SU-DHL-6 (cell line): ENCODE measurements at regions not wholly inside any gene's neighbourhood (a gene's known extent, or its start where the extent isn't known, plus 50 kb on each side); places are given as distances from the start of the nearest gene placed in this dataset.

Experiments used
- EZH2phosphoT487 ChIP-seq: fragments of 200-600 bp; sonication (generic), shearing (Covaris generic); conservative IDR thresholded peaks from 2 replicates; pipeline ENCODE4 v1.6.1; 2018; ENCODE audit warnings: mild to moderate bottlenecking, antibody characterized with exemption, low read length, moderate library complexity, mixed read lengths
- TF ChIP-seq, protein P1 (sequence below): fragments of 200-600 bp; sonication (generic); IDR thresholded peaks from one replicate; pipeline ENCODE4 v1.5.1; 2017; ENCODE audit warnings: antibody characterized with exemption, mild to moderate bottlenecking, low read length, moderate library complexity; ENCODE audit not compliant: insufficient read depth, poor library complexity, severe bottlenecking

DNA sequence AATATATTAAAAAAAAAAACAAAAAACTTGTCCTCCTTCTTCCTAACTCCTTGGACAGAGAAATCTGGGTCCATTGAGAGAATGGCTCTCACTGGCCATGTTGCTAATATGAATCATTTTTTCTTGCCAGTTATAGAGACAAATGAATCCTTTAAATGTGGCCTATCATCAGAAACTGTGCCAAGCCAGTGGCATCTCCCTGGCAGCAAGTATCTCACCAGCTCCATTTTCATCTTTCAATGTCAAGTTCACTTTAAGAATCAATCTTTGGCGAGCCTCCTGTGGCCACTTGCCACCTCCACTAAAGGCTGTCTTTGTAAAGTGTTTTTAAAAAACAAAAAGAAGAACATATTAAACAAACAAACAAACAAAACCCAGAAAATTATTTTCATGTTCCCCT lies 202.5 kb downstream of the TUSC7 start:
- TF ChIP-seq, protein P1, sequence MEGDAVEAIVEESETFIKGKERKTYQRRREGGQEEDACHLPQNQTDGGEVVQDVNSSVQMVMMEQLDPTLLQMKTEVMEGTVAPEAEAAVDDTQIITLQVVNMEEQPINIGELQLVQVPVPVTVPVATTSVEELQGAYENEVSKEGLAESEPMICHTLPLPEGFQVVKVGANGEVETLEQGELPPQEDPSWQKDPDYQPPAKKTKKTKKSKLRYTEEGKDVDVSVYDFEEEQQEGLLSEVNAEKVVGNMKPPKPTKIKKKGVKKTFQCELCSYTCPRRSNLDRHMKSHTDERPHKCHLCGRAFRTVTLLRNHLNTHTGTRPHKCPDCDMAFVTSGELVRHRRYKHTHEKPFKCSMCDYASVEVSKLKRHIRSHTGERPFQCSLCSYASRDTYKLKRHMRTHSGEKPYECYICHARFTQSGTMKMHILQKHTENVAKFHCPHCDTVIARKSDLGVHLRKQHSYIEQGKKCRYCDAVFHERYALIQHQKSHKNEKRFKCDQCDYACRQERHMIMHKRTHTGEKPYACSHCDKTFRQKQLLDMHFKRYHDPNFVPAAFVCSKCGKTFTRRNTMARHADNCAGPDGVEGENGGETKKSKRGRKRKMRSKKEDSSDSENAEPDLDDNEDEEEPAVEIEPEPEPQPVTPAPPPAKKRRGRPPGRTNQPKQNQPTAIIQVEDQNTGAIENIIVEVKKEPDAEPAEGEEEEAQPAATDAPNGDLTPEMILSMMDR: no peak
- no peak for TF ChIP-seq EZH2phosphoT487
